HepG2 (cell line): ENCODE measurements at regions not wholly inside any gene's neighbourhood (a gene's known extent, or its start where the extent isn't known, plus 50 kb on each side); places are given as distances from the start of the nearest gene placed in this dataset.

Source experiments
- BCL3 ChIP-seq: sonication (generic); formaldehyde crosslinking; IDR thresholded peaks from 2 replicates; pipeline ENCODE4 v1.5.1; 2020; ENCODE audit warnings: mild to moderate bottlenecking, missing genetic modification reagents, moderate library complexity
- BRCA1 ChIP-seq: sonication (generic); formaldehyde crosslinking; IDR thresholded peaks from 2 replicates; pipeline ENCODE4 v1.4.0; 2020; ENCODE audit warnings: missing genetic modification reagents
- CEBPB ChIP-seq: IDR thresholded peaks from 2 replicates; pipeline ENCODE4 v1.6.1; 2011; ENCODE audit warnings: low read depth, low read length, improper control_type of control experiment, borderline replicate concordance
- CHD2 ChIP-seq: IDR thresholded peaks from 2 replicates; pipeline ENCODE4 v1.6.1; 2011; ENCODE audit warnings: low read depth, low read length, improper control_type of control experiment
- CTCF ChIP-seq: sonication (generic); formaldehyde crosslinking; IDR thresholded peaks from 2 replicates; pipeline ENCODE4 v1.5.0; 2020; ENCODE audit warnings: mild to moderate bottlenecking, missing genetic modification reagents, moderate library complexity
- SRSF9 ChIP-seq: fragments of 200-400 bp; formaldehyde crosslinking; IDR thresholded peaks from 2 replicates; pipeline ENCODE4 v1.6.1; 2018; ENCODE audit warnings: borderline replicate concordance, mild to moderate bottlenecking, low read depth, low read length; ENCODE audit not compliant: insufficient read depth, poor library complexity, severe bottlenecking
- ZBTB37 ChIP-seq: sonication (generic); formaldehyde crosslinking; IDR thresholded peaks from 2 replicates; pipeline ENCODE4 v1.4.0; 2020; ENCODE audit warnings: mild to moderate bottlenecking, missing genetic modification reagents
- ZBTB4 ChIP-seq: sonication (generic); formaldehyde crosslinking; IDR thresholded peaks from 2 replicates; pipeline ENCODE4 v1.4.0; 2020; ENCODE audit warnings: missing genetic modification reagents, mild to moderate bottlenecking, borderline replicate concordance
- ZNF101 ChIP-seq: sonication (generic); formaldehyde crosslinking; IDR thresholded peaks from 2 replicates; pipeline ENCODE4 v1.4.0; 2020; ENCODE audit warnings: mild to moderate bottlenecking, low read depth, missing genetic modification reagents, borderline replicate concordance
- ZNF382 ChIP-seq: sonication (generic); formaldehyde crosslinking; IDR thresholded peaks from 2 replicates; pipeline ENCODE4 v1.5.0; 2020; ENCODE audit warnings: missing genetic modification reagents, mild to moderate bottlenecking, borderline replicate concordance
- ZNF512 ChIP-seq: sonication (generic); formaldehyde crosslinking; IDR thresholded peaks from 2 replicates; pipeline ENCODE4 v1.4.0; 2020; ENCODE audit warnings: mild to moderate bottlenecking, missing genetic modification reagents

GRCh38 chr1:5311634-5312292 is 657.4 kb downstream of the AJAP1 start:
- TF ChIP-seq ZNF382 (no peak), CTCF (CRISPR knock-in tag) (no peak), BRCA1 (CRISPR knock-in tag) (no peak), BCL3 (CRISPR knock-in tag) (no peak), ZNF101 (no peak), ZNF512 (CRISPR knock-in tag) (no peak), ZBTB4 (CRISPR knock-in tag) (no peak), SRSF9 (no peak), CEBPB (no peak), ZBTB37 (CRISPR knock-in tag) (no peak), CHD2 (no peak)
